B cell (primary cell): ENCODE measurements at regions not wholly inside any gene's neighbourhood (a gene's known extent, or its start where the extent isn't known, plus 50 kb on each side); places are given as distances from the start of the nearest gene placed in this dataset.

Source experiments
- ATAC-seq: fragments of 200-7000 bp; cut with Tn5 transposase; one replicate; pipeline ENCODE4 v1.10.0; 2021; ENCODE audit warnings: low read depth, mild to moderate bottlenecking, moderate number of reproducible peaks, moderate library complexity
- CTCF ChIA-PET: fragments of 350-600 bp; sonication (Branson Sonifier 250); formaldehyde crosslinking; loops from one replicate; lab custom pipeline; 2021; ENCODE audit warnings: antibody characterized with exemption, inconsistent platforms; lab: Charles Lee
- POLR2A ChIA-PET: fragments of 350-600 bp; sonication (Branson Sonifier 250); formaldehyde crosslinking; loops from one replicate; lab custom pipeline; 2021; ENCODE audit warnings: antibody characterized with exemption; lab: Charles Lee
- DNase-seq: peaks from one replicate; pipeline ENCODE4 v3.0.0; 2013
- H2AFZ ChIP-seq: 2 replicates; pipeline ENCODE4 v1.6.1; 2012; ENCODE audit warnings: mild to moderate bottlenecking, low read depth, low read length; ENCODE audit not compliant: insufficient read depth, poor library complexity, severe bottlenecking
- H3K27ac ChIP-seq, 2 donors: 1 replicate in 1 of 2; 2 replicates in 1 of 2; pipeline ENCODE4 v1.5.1; 2012 to 2013; ENCODE audit warnings: low read length in 2 of 2, mild to moderate bottlenecking in 2 of 2, moderate library complexity in 1 of 2
- H3K27me3 ChIP-seq, 4 experiments: fragments of 200-600 bp in 1 of 4; sonication (generic) in 1 of 4; replicated peaks in 1 of 4; 1 replicate in 2 of 4; 2 replicates in 2 of 4; pipeline versions ENCODE4 v1.6.1 to v1.7.0; 2013 to 2016; ENCODE audit warnings: low read length in 3 of 4, mild to moderate bottlenecking in 2 of 4, mixed read lengths in 1 of 4, moderate library complexity in 1 of 4; ENCODE audit not compliant: insufficient read depth in 4 of 4, control insufficient read depth in 3 of 4; ENCODE audit errors: control extremely low read depth in 1 of 4
- H3K36me3 ChIP-seq, 2 experiments: replicated peaks in 1 of 2; 1 replicate in 1 of 2; 2 replicates in 1 of 2; pipeline versions ENCODE4 v1.6.1 to v1.7.1; 2013; ENCODE audit warnings: low read length in 1 of 2; ENCODE audit not compliant: insufficient read depth in 2 of 2, control insufficient read depth in 1 of 2; ENCODE audit errors: control extremely low read depth in 1 of 2, extremely low read depth in 1 of 2
- H3K4me1 ChIP-seq, 2 donors: fragments of 200-600 bp in 1 of 2; sonication (generic) in 1 of 2; 1 replicate in 1 of 2; 2 replicates in 1 of 2; pipeline versions ENCODE4 v1.5.1 to v1.6.1; 2013 to 2017; ENCODE audit warnings: low read length in 2 of 2; ENCODE audit not compliant: control insufficient read depth in 2 of 2, insufficient read depth in 2 of 2
- H3K4me2 ChIP-seq: replicated peaks from 2 replicates; pipeline ENCODE3; 2012; ENCODE audit warnings: mild to moderate bottlenecking, low read depth, low read length; ENCODE audit not compliant: poor library complexity, severe bottlenecking
- H3K4me3 ChIP-seq, 5 experiments: fragments of 200-600 bp in 1 of 5; sonication (generic) in 1 of 5; 1 replicate in 3 of 5; 2 replicates in 2 of 5; pipeline versions ENCODE4 v1.5.1 to v1.7.0; 2011 to 2016; ENCODE audit warnings: low read length in 4 of 5, mild to moderate bottlenecking in 4 of 5, low read depth in 2 of 5, control low read depth in 1 of 5, moderate library complexity in 1 of 5; ENCODE audit not compliant: insufficient read depth in 1 of 5; ENCODE audit errors: control extremely low read depth in 1 of 5, extremely low read depth in 1 of 5
- H3K79me2 ChIP-seq: fragments of 200-600 bp; sonication (generic); one replicate; pipeline ENCODE4 v1.6.0; 2016; ENCODE audit warnings: low read length; ENCODE audit not compliant: control insufficient read depth, insufficient read depth
- H3K9ac ChIP-seq: fragments of 200-600 bp; sonication (generic); 2 replicates; pipeline ENCODE4 v1.6.1; 2017; ENCODE audit warnings: mild to moderate bottlenecking, low read length, moderate library complexity
- H3K9me3 ChIP-seq, 3 donors: one replicate each; pipeline versions ENCODE4 v1.6.1 to v1.7.1; 2013; ENCODE audit warnings: low read length in 2 of 3; ENCODE audit not compliant: control insufficient read depth in 2 of 3, insufficient read depth in 1 of 3; ENCODE audit errors: control extremely low read depth in 1 of 3
- H4K20me1 ChIP-seq: 2 replicates; pipeline ENCODE4 v1.6.0; 2012; ENCODE audit warnings: mild to moderate bottlenecking, low read length; ENCODE audit not compliant: insufficient read depth, control insufficient read depth, poor library complexity, severe bottlenecking
- H3K27ac Mint-ChIP-seq: one replicate; pipeline ENCODE4 v1.8.0; 2021; ENCODE audit warnings: mixed read lengths
- H3K27me3 Mint-ChIP-seq: one replicate; pipeline ENCODE4 v1.8.0; 2021; ENCODE audit warnings: mixed read lengths
- H3K4me1 Mint-ChIP-seq: one replicate; pipeline ENCODE4 v1.8.0; 2021; ENCODE audit warnings: mixed read lengths
- H3K4me3 Mint-ChIP-seq: one replicate; pipeline ENCODE4 v1.8.0; 2021; ENCODE audit warnings: mixed read lengths
- H3K9me3 Mint-ChIP-seq: one replicate; pipeline ENCODE4 v1.8.0; 2022; ENCODE audit warnings: mixed read lengths; ENCODE audit not compliant: insufficient read depth
- CTCF ChIP-seq: fragments of 200-600 bp; IDR thresholded peaks from one replicate; pipeline ENCODE4 v1.8.0; 2022; ENCODE audit warnings: antibody characterized with exemption, mild to moderate bottlenecking
- EZH2 ChIP-seq: IDR thresholded peaks from 2 replicates; pipeline ENCODE4 v1.6.1; 2012; ENCODE audit warnings: borderline replicate concordance, low read depth, mild to moderate bottlenecking, moderate library complexity, low read length; ENCODE audit not compliant: insufficient read depth, poor library complexity, severe bottlenecking
- WGBS: methylation state at CpG from one replicate; pipeline ENCODE4 v1.1.5; 2013; ENCODE audit warnings: missing lambda C conversion rate; ENCODE audit not compliant: insufficient coverage; 5-methylcytosine and 5-hydroxymethylcytosine counted together
- intact Hi-C: fragments of 100-400 bp; cut with micrococcal nuclease; formaldehyde crosslinking; loops from one replicate; pipeline ENCODE4 v1.10.0; 2022

- DNase-seq (no peak), ATAC-seq (no peak)
- H2AFZ ChIP-seq, result no peak overlapping the region
- H3K27me3 ChIP-seq, result no peaks in the 10 kb centered on the region
- WGBS, result 100% methylated on average over 6 of the region's 7 CpGs
- H3K4me1 Mint-ChIP-seq, result no peaks in the 10 kb centered on the region
- no peaks in the 10 kb centered on the region for H3K9me3 Mint-ChIP-seq
- H3K27me3 Mint-ChIP-seq, result peaks cover 11% of the 10 kb centered on the region
- no peaks in the 10 kb centered on the region for H3K36me3 ChIP-seq
- H3K27ac Mint-ChIP-seq, result no peak overlapping the region
- no peaks in the 10 kb centered on the region for H3K4me1 ChIP-seq
- H3K9me3 ChIP-seq, result peaks cover 0 to under 1% (median 0%) of the 10 kb centered on the region in 3 donors
- H3K27ac ChIP-seq, result no peak overlapping the region
- no peak overlapping the region for H3K4me3 Mint-ChIP-seq
- ChIA-PET POLR2A (no interaction called here), CTCF (no interaction called here)
- no peak overlapping the region for H3K9ac ChIP-seq
- no peak for TF ChIP-seq EZH2
- no peak for TF ChIP-seq CTCF
- intact Hi-C loops, result no loop called here
- H3K4me2 ChIP-seq, result no peak overlapping the region
- H3K4me3 ChIP-seq, result no peak overlapping the region
- no peaks in the 10 kb centered on the region for H3K79me2 ChIP-seq
- no peaks in the 10 kb centered on the region for H4K20me1 ChIP-seq
Measured at GRCh38 chr6:156526081-156526480, 251.1 kb upstream of the ARID1B start.

GRCh38 chr6:156525541-156525940 is 251.6 kb upstream of the ARID1B start:
- no peaks in the 10 kb centered on the region for H3K27me3 ChIP-seq
- H3K79me2 ChIP-seq, result no peaks in the 10 kb centered on the region
- H2AFZ ChIP-seq, result no peak overlapping the region
- H3K4me1 ChIP-seq, result no peaks in the 10 kb centered on the region
- no peaks in the 10 kb centered on the region for H3K36me3 ChIP-seq
- POLR2A ChIA-PET, result no interaction called here
- intact Hi-C loops, result no loop called here
- no peak for ATAC-seq
- DNase-seq, result no peak
- H3K27ac Mint-ChIP-seq, result no peak overlapping the region
- no peak overlapping the region for H3K4me2 ChIP-seq
- no peaks in the 10 kb centered on the region for H4K20me1 ChIP-seq
- no peaks in the 10 kb centered on the region for H3K4me1 Mint-ChIP-seq
- no peak overlapping the region for H3K4me3 ChIP-seq
- H3K4me3 Mint-ChIP-seq, result no peak overlapping the region
- no peak for TF ChIP-seq EZH2
- TF ChIP-seq CTCF, result no peak
- H3K9me3 Mint-ChIP-seq, result no peaks in the 10 kb centered on the region
- H3K27me3 Mint-ChIP-seq, result peaks cover 10% of the 10 kb centered on the region
- CTCF ChIA-PET, result no interaction called here
- no peak overlapping the region for H3K9ac ChIP-seq
- peaks cover 0 to 4% (median 0%) of the 10 kb centered on the region in 3 donors for H3K9me3 ChIP-seq
- 96% methylated on average over 3 of the region's 6 CpGs for WGBS
- H3K27ac ChIP-seq, result no peak overlapping the region
